ENCODE measurements at regions not wholly inside any gene's neighbourhood (a gene's known extent, or its start where the extent isn't known, plus 50 kb on each side); places are given as distances from the start of the nearest gene placed in this dataset.

DNA sequence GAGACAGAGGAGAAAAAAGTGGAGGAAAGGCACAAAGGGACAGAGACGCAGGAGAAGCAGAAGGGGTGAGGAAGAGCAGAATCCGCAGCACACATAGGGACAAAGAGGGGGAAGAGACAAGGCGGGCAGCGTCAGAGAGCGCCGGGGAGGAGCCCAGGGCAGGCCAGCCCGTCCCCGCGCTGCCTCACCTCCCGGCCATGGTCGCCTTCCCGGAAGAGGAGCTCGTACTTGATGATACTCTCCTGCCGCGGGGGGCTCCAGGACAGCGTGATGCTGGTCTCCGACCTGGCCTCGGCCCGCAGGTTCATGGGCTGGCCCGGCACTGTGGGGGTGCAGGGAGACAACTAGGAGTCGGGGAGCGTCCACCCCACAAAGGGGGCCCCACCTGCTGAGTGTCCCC is 100.6 kb downstream of the PTPRS start:
- H3K4me3 Mint-ChIP-seq, result no peak overlapping the region

GRCh38 chr19:5238700-5239099 is 101.9 kb downstream of the PTPRS start:
- no peaks in the 10 kb centered on the region for H3K9me3 Mint-ChIP-seq
- H3K4me1 Mint-ChIP-seq, result peaks cover 0 to 4% (median 2%) of the 10 kb centered on the region in 3 donors
- no peak for DNase-seq
- H3K36me3 Mint-ChIP-seq, result peaks cover 0 to 9% of the 10 kb centered on the region in 2 donors
- H3K27ac Mint-ChIP-seq, result no peak overlapping the region
- no peak overlapping the region for H3K4me3 Mint-ChIP-seq
- H3K27me3 Mint-ChIP-seq, result peaks cover 5 to 14% (median 8%) of the 10 kb centered on the region in 3 donors
- no peak for ATAC-seq (ENCODE audit: low read depth in 2 of 2)

More for the DNA sequence above, 100.6 kb downstream of the PTPRS start:
- Mint-ChIP-seq H3K27ac (peak overlapping the region in 1 of 6 donors; percentile 5), H3K27me3 (peaks cover 5 to 14% (median 8%) of the 10 kb centered on the region in 3 donors), H3K36me3 (peaks cover 0 to 9% of the 10 kb centered on the region in 2 donors), H3K9me3 (no peaks in the 10 kb centered on the region), H3K4me1 (peaks cover 0 to 4% (median 2%) of the 10 kb centered on the region in 3 donors)
- DNase-seq, result no peak
- no peak for ATAC-seq (ENCODE audit: low read depth in 2 of 2)

DNA sequence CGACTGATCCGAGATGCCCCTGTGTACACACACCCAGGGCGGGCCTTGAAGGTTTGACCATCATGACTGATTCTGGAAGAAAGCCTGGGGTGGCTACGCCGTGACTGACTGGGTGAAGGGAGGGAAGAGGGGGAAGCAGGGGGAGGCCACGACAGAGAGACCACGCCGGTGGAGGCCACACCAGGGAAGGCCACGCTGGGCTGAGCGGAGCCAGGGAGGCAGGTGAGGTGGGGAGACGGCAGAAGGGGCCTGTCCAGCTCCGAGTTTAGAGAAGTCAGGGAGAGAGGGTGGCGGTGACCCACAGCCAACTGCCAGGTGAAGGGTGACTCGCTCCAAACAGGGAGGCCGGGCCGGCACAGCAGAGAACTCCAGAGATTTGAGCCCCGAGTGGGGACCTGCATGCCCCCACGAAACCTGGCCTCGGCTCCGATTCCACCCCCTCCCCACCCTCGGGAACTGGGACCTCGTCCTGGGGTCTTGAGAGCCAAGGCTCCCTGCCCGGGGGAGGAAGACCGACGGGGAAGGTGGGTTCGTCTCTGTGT is 102.6 kb downstream of the PTPRS start:
- Mint-ChIP-seq H3K9me3 (no peaks in the 10 kb centered on the region), H3K36me3 (peaks cover 0 to 9% of the 10 kb centered on the region in 2 donors), H3K27ac (no peak overlapping the region), H3K27me3 (peaks cover 5 to 14% (median 8%) of the 10 kb centered on the region in 3 donors), H3K4me1 (peaks cover 0 to 4% (median 2%) of the 10 kb centered on the region in 3 donors), H3K4me3 (no peak overlapping the region)
- DNase-seq (no peak), ATAC-seq (ENCODE audit: low read depth in 2 of 2) (no peak)

GRCh38 chr19:5237190-5237780 is 103.3 kb downstream of the PTPRS start:
- peaks cover 0 to 4% (median 2%) of the 10 kb centered on the region in 3 donors for H3K4me1 Mint-ChIP-seq
- ATAC-seq (ENCODE audit: low read depth in 2 of 2) (no peak), DNase-seq (no peak)
- H3K27me3 Mint-ChIP-seq, result peaks cover 5 to 14% (median 8%) of the 10 kb centered on the region in 3 donors
- H3K4me3 Mint-ChIP-seq, result no peak overlapping the region
- H3K9me3 Mint-ChIP-seq, result no peaks in the 10 kb centered on the region
- H3K27ac Mint-ChIP-seq, result peak overlapping the region in 1 of 6 donors; percentile 72
- peaks cover 0 to 9% of the 10 kb centered on the region in 2 donors for H3K36me3 Mint-ChIP-seq

DNA sequence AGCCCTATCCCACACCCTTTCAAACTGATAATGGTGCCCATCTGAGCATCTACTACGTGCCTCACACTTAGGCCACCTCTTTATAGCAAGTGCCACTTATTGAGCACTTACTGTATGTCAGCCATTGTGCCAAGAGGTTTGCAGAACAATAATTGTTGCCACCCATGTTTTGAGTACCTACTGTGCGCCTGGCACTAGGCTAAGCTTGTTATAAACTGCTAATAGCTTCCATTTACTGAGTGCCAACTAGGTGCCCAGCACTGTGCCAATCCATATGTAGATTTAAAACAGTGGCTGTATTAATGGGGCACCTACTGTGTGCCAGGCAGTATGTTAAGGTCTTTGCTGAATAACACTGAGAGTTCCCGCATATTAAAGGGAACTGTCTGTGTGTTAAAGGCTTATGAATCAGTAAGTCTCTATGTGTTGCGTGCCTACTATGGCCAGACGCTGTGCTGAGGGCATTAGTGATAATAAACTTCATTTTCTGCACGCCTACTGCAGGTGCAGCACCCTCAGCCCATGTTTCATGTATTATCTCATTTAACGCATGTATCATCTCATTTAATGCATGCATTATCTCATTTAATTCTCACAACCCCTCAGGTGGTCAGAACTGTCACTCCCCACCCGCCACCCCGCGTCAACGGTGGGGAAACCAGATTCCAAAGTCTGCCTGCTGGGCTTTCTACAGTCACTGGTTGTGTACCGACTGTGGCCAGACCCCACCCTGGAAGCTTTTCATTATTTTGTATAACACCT is 105.0 kb downstream of the PTPRS start:
- ATAC-seq (ENCODE audit: low read depth in 2 of 2) (no peak), DNase-seq (no peak)
- Mint-ChIP-seq H3K9me3 (peaks cover 0 to 3% (median 0%) of the 10 kb centered on the region in 7 donors), H3K4me1 (peaks cover 0 to 4% (median 2%) of the 10 kb centered on the region in 3 donors), H3K36me3 (peaks cover 0 to 9% of the 10 kb centered on the region in 2 donors), H3K27ac (no peak overlapping the region), H3K4me3 (no peak overlapping the region), H3K27me3 (peaks cover 5 to 14% (median 8%) of the 10 kb centered on the region in 3 donors)

GRCh38 chr19:5234412-5234811 is 106.2 kb downstream of the PTPRS start:
- H3K4me1 Mint-ChIP-seq, result peaks cover 0 to 4% (median 3%) of the 10 kb centered on the region in 3 donors
- ATAC-seq (ENCODE audit: low read depth in 2 of 2), result no peak
- DNase-seq, result no peak
- peaks cover 0 to 4% (median 0%) of the 10 kb centered on the region in 7 donors for H3K9me3 Mint-ChIP-seq
- H3K27me3 Mint-ChIP-seq, result peaks cover under 1 to 14% (median 8%) of the 10 kb centered on the region in 3 donors
- no peak overlapping the region for H3K27ac Mint-ChIP-seq
- no peak overlapping the region for H3K4me3 Mint-ChIP-seq
- H3K36me3 Mint-ChIP-seq, result peaks cover 0 to 3% of the 10 kb centered on the region in 2 donors

GRCh38 chr19:5232798-5233505 is 107.7 kb downstream of the PTPRS start:
- ATAC-seq (ENCODE audit: low read depth in 2 of 2) (no peak), DNase-seq (no peak)

GRCh38 chr19:5231857-5232678 is 108.5 kb downstream of the PTPRS start:
- peaks cover under 1 to 29% (median 19%) of the 10 kb centered on the region in 3 donors for H3K27me3 Mint-ChIP-seq
- H3K36me3 Mint-ChIP-seq, result no peaks in the 10 kb centered on the region
- no peak for DNase-seq
- no peak for ATAC-seq (ENCODE audit: low read depth in 2 of 2)
- H3K9me3 Mint-ChIP-seq, result peaks cover 0 to 4% (median 0%) of the 10 kb centered on the region in 7 donors
- no peak overlapping the region for H3K27ac Mint-ChIP-seq
- H3K4me1 Mint-ChIP-seq, result peaks cover 8 to 11% (median 8%) of the 10 kb centered on the region in 3 donors
- no peak overlapping the region for H3K4me3 Mint-ChIP-seq

More at GRCh38 chr19:5232798-5233505, 107.7 kb downstream of the PTPRS start:
- no peak overlapping the region for H3K4me3 Mint-ChIP-seq
- peaks cover 8 to 11% (median 8%) of the 10 kb centered on the region in 3 donors for H3K4me1 Mint-ChIP-seq
- peaks cover 0 to 4% (median 0%) of the 10 kb centered on the region in 7 donors for H3K9me3 Mint-ChIP-seq
- peaks cover 0 to 20% (median 19%) of the 10 kb centered on the region in 3 donors for H3K27me3 Mint-ChIP-seq
- no peaks in the 10 kb centered on the region for H3K36me3 Mint-ChIP-seq
- no peak overlapping the region for H3K27ac Mint-ChIP-seq

- ATAC-seq (ENCODE audit: low read depth in 2 of 2) (no peak), DNase-seq (no peak)
- Mint-ChIP-seq H3K4me3 (no peak overlapping the region), H3K9me3 (peaks cover 0 to 4% (median 0%) of the 10 kb centered on the region in 7 donors), H3K27me3 (peaks cover 5 to 34% (median 19%) of the 10 kb centered on the region in 3 donors), H3K27ac (no peak overlapping the region), H3K36me3 (no peaks in the 10 kb centered on the region), H3K4me1 (peaks cover 8 to 11% (median 8%) of the 10 kb centered on the region in 3 donors)
Observed at GRCh38 chr19:5230730-5231555, 109.7 kb downstream of the PTPRS start.

DNA sequence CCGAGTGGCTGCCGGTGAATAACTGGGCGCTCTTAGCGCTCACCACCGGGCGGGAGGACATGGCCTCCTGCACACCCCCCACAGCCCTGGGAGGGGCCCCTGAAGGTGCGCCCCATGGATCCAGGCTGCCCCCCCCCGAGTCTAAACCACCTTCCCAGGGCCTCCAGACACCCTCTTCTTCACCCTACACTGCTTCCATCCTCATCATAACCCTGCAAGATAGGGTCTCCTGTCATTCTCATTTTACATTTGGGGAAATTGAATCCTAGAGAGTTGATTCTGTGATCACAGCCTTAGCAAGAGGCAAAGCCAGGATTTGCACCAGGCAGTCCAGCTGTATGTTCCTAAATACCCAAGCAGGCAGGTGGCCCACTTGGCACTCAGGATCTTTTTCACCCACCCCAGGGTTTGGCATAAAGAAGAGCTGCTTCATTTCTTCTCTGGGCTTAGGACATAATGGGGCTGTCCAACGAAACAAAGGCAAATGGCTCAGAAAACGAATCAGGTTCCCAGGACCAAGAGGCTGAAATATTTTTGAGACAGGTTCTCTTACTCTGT is 110.8 kb downstream of the PTPRS start:
- peaks cover 5 to 36% (median 20%) of the 10 kb centered on the region in 3 donors for H3K27me3 Mint-ChIP-seq
- no peak for DNase-seq
- peak overlapping the region in 6 of 8 donors; percentile 33 to 79 (median 50) for H3K4me3 Mint-ChIP-seq
- H3K4me1 Mint-ChIP-seq, result peaks cover 8 to 11% (median 8%) of the 10 kb centered on the region in 3 donors
- no peak for ATAC-seq (ENCODE audit: low read depth in 2 of 2)
- H3K27ac Mint-ChIP-seq, result peak overlapping the region in 1 of 6 donors; percentile 53
- no peaks in the 10 kb centered on the region for H3K36me3 Mint-ChIP-seq
- H3K9me3 Mint-ChIP-seq, result peaks cover 0 to 4% (median 0%) of the 10 kb centered on the region in 7 donors

- Mint-ChIP-seq H3K4me3 (peak overlapping the region in 6 of 8 donors; percentile 51 to 83 (median 66)), H3K36me3 (no peaks in the 10 kb centered on the region), H3K4me1 (peaks cover 8 to 15% (median 8%) of the 10 kb centered on the region in 3 donors), H3K9me3 (peaks cover 0 to 4% (median 0%) of the 10 kb centered on the region in 7 donors), H3K27me3 (peaks cover 5 to 42% (median 27%) of the 10 kb centered on the region in 3 donors), H3K27ac (no peak overlapping the region)
- ATAC-seq (ENCODE audit: low read depth in 2 of 2) (no peak), DNase-seq (no peak)
Observed at GRCh38 chr19:5228932-5229777, 111.5 kb downstream of the PTPRS start.
